H9 (cell line): ENCODE measurements at regions not wholly inside any gene's neighbourhood (a gene's known extent, or its start where the extent isn't known, plus 50 kb on each side); places are given as distances from the start of the nearest gene placed in this dataset.

ENCODE experiments used
- DNase-seq: peaks from one replicate; pipeline ENCODE4 v3.0.0-alpha.2; 2017
- H2AFZ ChIP-seq: one replicate; pipeline ENCODE4 v1.6.1; 2013; ENCODE audit warnings: mild to moderate bottlenecking, low read length, control low read depth, moderate library complexity
- H2AK5ac ChIP-seq: 2 replicates; pipeline ENCODE4 v1.6.1; 2013; ENCODE audit warnings: low read length, control low read depth, mixed read lengths; ENCODE audit not compliant: insufficient read length
- H2BK120ac ChIP-seq: one replicate; pipeline ENCODE4 v1.6.1; 2013; ENCODE audit warnings: low read depth, mild to moderate bottlenecking, low read length, control low read depth, inconsistent platforms; ENCODE audit not compliant: poor library complexity, severe bottlenecking
- H2BK12ac ChIP-seq: 2 replicates; pipeline ENCODE4 v1.6.1; 2013; ENCODE audit warnings: low read length, control low read depth, mixed read lengths, low read depth; ENCODE audit not compliant: insufficient read length
- H2BK15ac ChIP-seq: 2 replicates; pipeline ENCODE4 v1.6.1; 2013; ENCODE audit warnings: low read depth, low read length, control low read depth
- H2BK20ac ChIP-seq: one replicate; pipeline ENCODE4 v1.6.1; 2013; ENCODE audit warnings: low read depth, mild to moderate bottlenecking, low read length, control low read depth, inconsistent platforms; ENCODE audit not compliant: poor library complexity, severe bottlenecking
- H2BK5ac ChIP-seq: 2 replicates; pipeline ENCODE4 v1.6.1; 2013; ENCODE audit warnings: low read length, control low read depth, mixed read lengths; ENCODE audit not compliant: insufficient read length
- H3K14ac ChIP-seq: 2 replicates; pipeline ENCODE4 v1.6.1; 2013; ENCODE audit warnings: low read length, control low read depth; ENCODE audit not compliant: insufficient read depth
- H3K18ac ChIP-seq: 2 replicates; pipeline ENCODE4 v1.6.1; 2013; ENCODE audit warnings: low read depth, mild to moderate bottlenecking, mixed read lengths, low read length, control low read depth; ENCODE audit not compliant: insufficient read length
- H3K23ac ChIP-seq: 2 replicates; pipeline ENCODE4 v1.6.1; 2013; ENCODE audit warnings: low read length, control low read depth, mixed read lengths, low read depth; ENCODE audit not compliant: insufficient read length
- H3K23me2 ChIP-seq: 2 replicates; pipeline ENCODE4 v1.6.1; 2013; ENCODE audit warnings: low read depth, mild to moderate bottlenecking, mixed read lengths, low read length, control low read depth; ENCODE audit not compliant: insufficient read length, poor library complexity, severe bottlenecking
- H3K27ac ChIP-seq: 2 replicates; pipeline ENCODE4 v1.5.1; 2013; ENCODE audit warnings: low read length, control low read depth, mixed read lengths, low read depth; ENCODE audit not compliant: insufficient read length
- H3K27me3 ChIP-seq: 2 replicates; pipeline ENCODE4 v1.6.1; 2013; ENCODE audit warnings: low read length, control low read depth, inconsistent platforms; ENCODE audit not compliant: insufficient read depth
- H3K4ac ChIP-seq: 2 replicates; pipeline ENCODE4 v1.6.1; 2013; ENCODE audit warnings: low read depth, mild to moderate bottlenecking, control low read depth, inconsistent platforms, low read length, moderate library complexity
- H3K4me1 ChIP-seq: 2 replicates; pipeline ENCODE4 v1.6.1; 2013; ENCODE audit warnings: low read length, control low read depth, inconsistent platforms; ENCODE audit not compliant: insufficient read depth
- H3K4me2 ChIP-seq: 2 replicates; pipeline ENCODE4 v1.6.1; 2013; ENCODE audit warnings: low read length, control low read depth, mixed read lengths; ENCODE audit not compliant: insufficient read length, insufficient read depth
- H3K56ac ChIP-seq: 2 replicates; pipeline ENCODE4 v1.6.1; 2013; ENCODE audit warnings: low read depth, mild to moderate bottlenecking, mixed read lengths, low read length, control low read depth; ENCODE audit not compliant: insufficient read length
- H3K79me1 ChIP-seq: 2 replicates; pipeline ENCODE4 v1.6.1; 2013; ENCODE audit warnings: low read depth, mild to moderate bottlenecking, moderate library complexity, low read length, control low read depth, inconsistent platforms; ENCODE audit not compliant: insufficient read depth, poor library complexity, severe bottlenecking
- H3K79me2 ChIP-seq: 2 replicates; pipeline ENCODE4 v1.6.1; 2013; ENCODE audit warnings: low read length, control low read depth, inconsistent platforms; ENCODE audit not compliant: insufficient read depth
- H3K9ac ChIP-seq: 2 replicates; pipeline ENCODE4 v1.6.1; 2013; ENCODE audit warnings: low read length, control low read depth, mixed read lengths; ENCODE audit not compliant: insufficient read length; ENCODE audit errors: extremely low read depth
- H3K9me3 ChIP-seq: one replicate; pipeline ENCODE4 v1.6.1; 2013; ENCODE audit warnings: low read depth, low read length, inconsistent platforms; ENCODE audit not compliant: control insufficient read depth
- H3T11ph ChIP-seq: one replicate; pipeline ENCODE4 v1.6.1; 2013; ENCODE audit warnings: mild to moderate bottlenecking, low read length, control low read depth, inconsistent platforms
- H4K20me1 ChIP-seq: one replicate; pipeline ENCODE4 v1.6.1; 2013; ENCODE audit not compliant: control insufficient read depth, insufficient read length, insufficient read depth
- H4K5ac ChIP-seq: 2 replicates; pipeline ENCODE4 v1.6.1; 2013; ENCODE audit warnings: low read depth, mild to moderate bottlenecking, mixed read lengths, low read length, control low read depth; ENCODE audit not compliant: insufficient read length
- H4K8ac ChIP-seq: replicated peaks from 2 replicates; pipeline ENCODE4 v1.6.1; 2013; ENCODE audit warnings: low read length, control low read depth, mixed read lengths, low read depth; ENCODE audit not compliant: insufficient read length
- H4K91ac ChIP-seq: 2 replicates; pipeline ENCODE4 v1.6.1; 2013; ENCODE audit warnings: low read depth, mild to moderate bottlenecking, moderate library complexity, mixed read lengths, low read length, control low read depth; ENCODE audit not compliant: insufficient read length
- H3K27ac Mint-ChIP-seq, 3 experiments: 2 replicates in 2 of 3; 3 replicates in 1 of 3; pipeline ENCODE4 v1.8.0; 2020 to 2021; ENCODE audit warnings: mixed read lengths in 3 of 3, mild to moderate bottlenecking in 1 of 3, moderate library complexity in 1 of 3
- H3K27me3 Mint-ChIP-seq: 2 replicates; pipeline ENCODE4 v1.8.0; 2021; ENCODE audit warnings: low read depth, mild to moderate bottlenecking, moderate library complexity, mixed read lengths
- H3K36me3 Mint-ChIP-seq, 3 experiments: 2 replicates in 2 of 3; 3 replicates in 1 of 3; pipeline ENCODE4 v1.8.0; 2020 to 2021; ENCODE audit warnings: low read depth in 3 of 3, mixed read lengths in 3 of 3; ENCODE audit not compliant: insufficient read depth in 1 of 3
- H3K4me1 Mint-ChIP-seq, 2 experiments: 2 replicates each; pipeline ENCODE4 v1.8.0; 2020; ENCODE audit warnings: mixed read lengths in 2 of 2
- H3K4me3 Mint-ChIP-seq, 2 experiments: 2 replicates in 1 of 2; 3 replicates in 1 of 2; pipeline ENCODE4 v1.8.0; 2020 to 2021; ENCODE audit warnings: mild to moderate bottlenecking in 2 of 2, mixed read lengths in 2 of 2, moderate library complexity in 1 of 2
- H3K9me3 Mint-ChIP-seq, 2 experiments: 2 replicates in 1 of 2; 3 replicates in 1 of 2; pipeline ENCODE4 v1.8.0; 2020; ENCODE audit warnings: mild to moderate bottlenecking in 2 of 2, mixed read lengths in 2 of 2, moderate library complexity in 1 of 2
- CTCF ChIP-seq: fragments of 200-600 bp; sonication (generic); conservative IDR thresholded peaks from 3 replicates; pipeline ENCODE4 v1.8.0; 2021; ENCODE audit warnings: antibody characterized with exemption, mild to moderate bottlenecking
- WGBS: extraction: QIAGEN DNeasy Blood & Tissue Kit; methylation state at CpG from one replicate; pipeline ENCODE4 v1.1.7; 2013; ENCODE audit warnings: missing lambda C conversion rate, low lambda C conversion rate, mixed read lengths; ENCODE audit not compliant: insufficient read length; ENCODE audit errors: extremely low coverage; 5-methylcytosine and 5-hydroxymethylcytosine counted together

GRCh38 chr14:81594012-81594411, 60.4 kb upstream of the SEL1L start:
- Histone ChIP-seq H2BK12ac (no peak overlapping the region), H3K9me3 (no peaks in the 10 kb centered on the region), H3K4me2 (no peak overlapping the region), H3K79me2 (no peaks in the 10 kb centered on the region), H2BK20ac (no peak overlapping the region), H3K56ac (no peak overlapping the region), H3K4ac (no peak overlapping the region), H2BK5ac (no peak overlapping the region), H4K20me1 (no peaks in the 10 kb centered on the region), H3K79me1 (no peaks in the 10 kb centered on the region), H3K18ac (no peak overlapping the region), H2BK120ac (no peak overlapping the region), H3K23me2 (no peaks in the 10 kb centered on the region), H3K14ac (no peak overlapping the region), H3K9ac (no peak overlapping the region), H3K27me3 (no peaks in the 10 kb centered on the region), H3K27ac (no peak overlapping the region), H4K91ac (no peak overlapping the region), H2BK15ac (no peak overlapping the region), H2AFZ (no peak overlapping the region), H2AK5ac (no peak overlapping the region), H3K23ac (no peak overlapping the region), H3K4me1 (peaks cover 4% of the 10 kb centered on the region; the same call in 1 of the 2 replicates), H3T11ph (no peak overlapping the region), H4K5ac (no peak overlapping the region), H4K8ac (no peak overlapping the region)
- Mint-ChIP-seq H3K4me1 (peaks cover 15% of the 10 kb centered on the region in 2 experiments), H3K36me3 (peaks cover 0 to 2% (median 0%) of the 10 kb centered on the region in 3 experiments; a peak in 1 of 7 replicates), H3K9me3 (no peaks in the 10 kb centered on the region), H3K4me3 (no peak overlapping the region), H3K27me3 (no peaks in the 10 kb centered on the region; the same call in 1 of the 2 replicates), H3K27ac (peak overlapping the region in 2 of 3 experiments; percentile 19 to 76; a peak in 2 of 7 replicates)
- DNase-seq: no peak
- no peak for TF ChIP-seq CTCF
- WGBS: no CpG with 5 or more reads among the region's 6 CpGs
